Inflammatory macrophage treated with lipopolysaccharide for 4 hours (primary cell): ENCODE measurements at regions not wholly inside any gene's neighbourhood (a gene's known extent, or its start where the extent isn't known, plus 50 kb on each side); places are given as distances from the start of the nearest gene placed in this dataset.

Source experiments
- DNase-seq: peaks from one replicate; pipeline ENCODE4 v3.0.0-alpha.2; 2020

DNA sequence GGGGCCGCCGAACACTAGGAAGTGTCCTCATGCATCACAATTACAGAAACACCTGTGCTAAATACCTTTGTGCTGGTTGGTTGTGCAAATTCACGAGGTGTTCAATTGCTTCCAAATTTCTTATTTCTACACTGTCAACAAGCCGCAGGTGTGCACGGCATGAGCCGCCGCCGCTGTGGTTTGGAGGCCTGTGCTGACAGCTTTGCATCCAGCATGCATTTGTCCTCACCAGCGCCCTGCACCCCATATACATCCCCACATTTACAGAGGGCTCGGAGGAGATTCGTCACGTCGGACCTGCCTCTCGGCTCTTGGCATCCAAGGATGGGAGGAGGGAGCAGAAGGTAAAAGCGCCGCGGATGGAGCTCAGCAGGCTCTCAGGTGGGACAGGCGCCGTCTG is 305.3 kb upstream of the MKI67 start:
- DNase-seq = no peak

DNA sequence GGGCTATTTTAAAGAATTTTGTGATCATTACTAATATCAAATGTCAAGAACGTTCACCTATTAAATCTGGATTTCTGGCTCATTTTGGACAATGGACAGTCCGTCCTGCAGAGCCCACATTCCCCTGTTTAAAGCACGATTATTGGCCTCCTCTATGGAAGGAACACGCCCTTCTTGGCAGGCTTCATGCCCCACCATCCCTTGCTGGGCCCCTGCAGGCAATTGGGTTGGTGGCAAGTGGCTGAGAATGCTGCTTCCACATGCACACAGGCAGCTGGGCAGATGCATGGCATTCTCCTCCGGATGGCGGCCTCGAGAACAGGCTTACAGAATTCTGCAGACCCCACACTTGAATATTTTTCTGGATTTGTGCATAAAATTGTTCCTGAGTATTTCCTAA is 305.8 kb upstream of the MKI67 start:
- no peak for DNase-seq

DNA sequence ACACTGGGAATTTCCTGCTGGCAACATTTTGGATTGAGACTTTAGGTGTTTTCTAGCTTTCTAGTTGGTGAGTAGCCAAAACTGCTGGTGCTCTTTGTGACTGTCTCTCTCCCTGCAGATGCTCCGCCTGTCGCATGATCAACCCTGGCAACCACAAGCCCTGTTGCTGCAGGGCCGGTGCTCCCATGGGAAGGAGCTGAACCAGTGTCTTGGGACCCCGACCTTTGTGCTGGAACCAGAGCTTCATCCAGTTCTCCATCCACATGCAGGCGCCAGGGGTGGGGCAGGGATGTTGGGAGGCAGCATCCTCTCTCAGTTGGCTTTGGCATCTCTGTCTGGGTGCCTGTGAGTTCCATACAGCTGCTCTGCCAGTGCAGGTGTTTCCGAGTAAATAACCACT is 306.2 kb upstream of the MKI67 start:
- no peak for DNase-seq

DNA sequence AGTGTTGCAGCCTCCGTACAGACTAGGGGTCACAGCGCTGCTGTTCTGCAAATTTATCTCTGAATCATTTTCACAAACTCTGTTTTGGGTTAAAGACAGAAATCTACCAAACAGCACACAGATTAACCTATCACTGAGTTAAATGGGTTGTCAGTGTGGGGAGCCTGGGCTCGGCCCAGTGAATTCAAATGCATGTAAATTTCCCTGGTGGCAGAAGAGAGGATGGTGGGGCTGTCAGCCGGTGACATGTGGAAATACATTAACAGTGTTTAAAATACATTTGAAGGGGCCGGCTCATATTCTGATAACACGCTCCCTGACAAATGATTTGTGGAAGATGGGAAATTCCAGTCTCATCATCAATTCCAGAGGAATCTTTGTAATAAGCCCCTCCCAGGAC is 309.6 kb upstream of the MKI67 start:
- no peak for DNase-seq

DNA sequence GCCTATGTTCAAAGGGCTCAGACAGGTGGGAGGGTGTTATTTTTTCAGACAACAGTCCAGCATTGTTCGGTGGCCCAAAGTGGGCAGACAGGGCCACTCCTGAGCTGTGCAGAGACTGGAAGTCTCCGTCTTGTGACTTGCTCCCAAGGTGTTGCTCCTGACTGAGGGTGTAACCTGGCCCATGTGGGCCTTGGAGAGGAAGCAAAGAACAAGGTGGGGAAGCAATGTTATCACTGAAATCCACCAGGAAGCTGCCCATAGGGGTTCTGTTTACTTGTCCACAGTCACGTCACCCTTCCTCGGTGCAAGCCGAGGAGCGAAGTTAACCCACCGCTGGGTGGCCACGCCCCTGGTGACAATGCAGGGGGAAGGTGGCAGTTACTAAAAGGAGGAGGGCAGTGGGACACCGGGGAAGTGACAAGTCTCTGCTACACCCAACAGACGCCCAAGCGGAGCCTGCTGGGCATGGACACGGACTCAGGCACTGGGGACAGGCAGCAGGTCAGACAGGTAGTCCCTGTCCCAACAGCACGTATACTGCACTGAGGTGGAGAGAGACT is 311.6 kb upstream of the MKI67 start:
- DNase-seq = no peak

DNA sequence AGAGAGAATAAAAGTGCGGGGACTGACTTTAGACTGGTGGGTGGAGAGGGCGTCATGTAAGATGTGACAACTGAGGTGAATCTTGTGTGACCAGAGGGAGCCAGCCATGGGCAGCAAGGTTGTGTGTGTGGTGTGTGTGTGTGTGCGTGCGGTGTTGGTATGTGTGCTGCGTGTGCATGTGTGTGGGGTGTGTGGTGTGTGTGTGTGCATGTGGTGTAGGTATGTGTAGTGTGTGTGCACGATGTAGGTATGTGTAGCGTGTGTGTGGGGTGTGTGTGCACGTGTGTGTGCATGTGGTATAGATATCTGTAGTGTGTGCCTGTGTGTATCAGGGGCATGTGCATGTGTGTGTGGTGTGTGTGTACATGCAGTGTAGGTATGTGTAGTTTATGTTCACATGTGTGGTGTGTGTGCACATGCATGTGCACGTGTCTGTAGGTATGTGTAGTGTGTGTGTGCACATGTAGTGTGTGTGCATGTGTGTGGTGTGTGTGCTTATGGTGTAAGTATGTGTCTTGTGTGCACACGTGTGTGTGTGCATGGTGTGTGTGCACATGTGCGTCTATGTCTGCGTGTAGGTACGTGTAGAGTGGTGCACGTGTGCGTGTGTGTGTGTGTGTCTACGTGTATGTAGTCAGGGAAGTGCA is 312.3 kb upstream of the MKI67 start:
- no peak for DNase-seq

DNA sequence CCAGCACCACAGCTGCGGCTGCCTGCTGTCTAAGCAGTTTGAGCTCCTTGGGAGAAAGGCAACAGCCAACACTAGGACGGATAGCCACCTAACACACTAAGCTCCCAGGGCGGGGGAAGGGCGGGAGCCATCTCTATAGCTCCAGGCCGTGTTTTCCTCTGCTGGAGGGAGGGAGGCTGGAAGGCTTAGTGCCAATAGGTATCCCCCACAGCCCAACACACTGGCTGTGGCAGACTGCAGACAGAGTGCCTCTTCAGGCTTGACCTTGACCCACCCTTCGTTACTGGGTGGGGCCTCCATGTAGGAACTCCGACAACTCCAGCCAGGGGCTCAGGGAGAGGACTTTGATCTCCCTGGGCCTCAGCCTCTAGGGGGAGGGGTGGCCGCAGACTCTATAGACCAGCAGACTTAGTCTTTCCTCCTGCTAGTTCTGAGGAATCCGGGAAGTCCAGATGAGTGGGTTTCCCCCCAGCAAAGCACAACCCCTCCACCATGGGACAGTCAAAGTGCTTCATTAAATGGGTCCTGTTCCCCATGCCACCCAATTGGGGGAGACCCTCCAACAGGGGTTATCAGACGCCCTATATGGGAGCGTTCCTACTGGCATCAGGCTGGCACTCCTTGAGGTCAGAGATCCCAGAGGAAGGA is 314.4 kb upstream of the MKI67 start:
- no peak for DNase-seq

DNA sequence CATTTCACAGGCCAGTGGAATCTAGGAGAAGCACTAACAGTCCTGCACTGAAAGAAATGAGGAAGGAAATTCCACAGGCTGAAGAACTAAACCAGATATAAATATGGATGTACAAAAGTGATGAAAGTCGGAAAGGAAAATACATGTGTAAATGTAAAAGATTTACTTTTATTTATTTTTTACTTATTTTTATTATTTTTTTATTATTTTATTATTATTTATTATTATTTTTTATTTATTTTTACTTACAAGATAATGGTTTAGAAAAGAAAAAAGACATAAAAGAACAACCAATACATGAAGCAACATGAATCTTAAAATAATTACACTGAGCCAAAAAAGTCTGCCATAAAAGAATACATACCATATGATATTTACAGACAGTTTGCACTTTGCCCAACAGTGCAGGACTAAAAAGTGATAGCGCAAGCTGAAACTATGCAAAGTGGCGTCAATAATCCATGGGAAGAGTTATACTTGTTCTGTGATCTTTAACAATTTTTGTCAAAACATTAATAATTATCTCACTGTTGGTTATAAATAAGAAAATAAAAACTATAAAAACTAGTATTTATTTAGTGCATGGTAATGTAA is 317.8 kb upstream of the MKI67 start:
- DNase-seq = no peak

DNA sequence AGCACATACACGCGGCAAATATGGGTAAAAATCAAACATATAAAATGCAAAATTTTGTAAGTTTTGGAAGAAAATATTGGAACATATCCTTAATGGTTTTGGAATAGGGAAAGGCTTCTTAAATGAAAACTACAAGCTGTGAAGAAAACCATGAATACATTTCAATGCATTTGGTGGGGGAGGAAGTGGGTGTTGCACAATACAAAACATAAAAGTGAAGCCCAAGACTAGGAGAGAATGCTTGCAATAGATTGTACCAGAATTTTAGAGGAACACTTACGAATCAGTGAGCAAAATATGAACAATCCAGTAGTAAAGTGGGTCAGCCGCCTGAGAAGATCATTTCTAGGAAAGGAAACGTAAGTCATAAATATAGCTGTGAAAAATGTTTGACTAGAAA is 322.6 kb upstream of the MKI67 start:
- DNase-seq = no peak

DNA sequence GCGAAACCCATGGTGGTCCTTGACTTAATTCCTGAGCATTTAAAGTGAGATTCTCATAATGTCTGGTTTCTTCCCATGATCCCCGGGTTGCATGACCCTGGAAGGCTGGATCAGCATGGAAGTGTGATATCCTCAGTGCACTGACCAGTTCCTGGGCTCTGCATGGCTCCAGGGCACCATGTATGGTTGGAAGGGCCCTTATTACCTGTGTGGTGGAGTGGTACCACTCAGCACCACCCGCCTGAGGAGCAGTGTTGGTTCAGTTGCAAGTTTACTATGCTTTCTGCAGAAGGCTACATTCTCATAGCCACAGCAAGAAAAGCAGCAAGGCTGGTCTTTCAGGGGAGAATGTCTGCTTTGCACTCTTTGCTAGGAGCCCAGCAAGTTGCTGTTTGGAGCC is 325.7 kb upstream of the MKI67 start:
- no peak for DNase-seq

DNA sequence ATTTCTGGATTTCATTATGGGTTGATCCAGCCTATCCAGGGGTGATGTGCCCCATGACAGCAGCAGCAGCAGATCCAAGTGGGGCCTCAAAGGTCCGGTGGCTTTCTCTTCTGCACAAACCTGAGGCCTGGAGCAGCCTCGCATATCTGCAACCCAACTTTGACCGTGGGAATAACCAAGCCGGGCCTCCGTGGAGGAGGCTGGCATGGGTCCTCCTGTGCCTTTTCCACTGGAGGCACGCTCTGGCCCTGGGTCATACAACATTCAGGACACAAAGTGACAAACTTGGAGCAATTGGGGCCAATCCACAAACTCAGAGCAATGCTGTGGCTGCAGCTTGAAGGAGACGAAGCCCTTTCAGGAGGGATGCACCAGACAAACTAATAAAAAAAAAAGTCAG is 330.0 kb upstream of the MKI67 start:
- no peak for DNase-seq

DNA sequence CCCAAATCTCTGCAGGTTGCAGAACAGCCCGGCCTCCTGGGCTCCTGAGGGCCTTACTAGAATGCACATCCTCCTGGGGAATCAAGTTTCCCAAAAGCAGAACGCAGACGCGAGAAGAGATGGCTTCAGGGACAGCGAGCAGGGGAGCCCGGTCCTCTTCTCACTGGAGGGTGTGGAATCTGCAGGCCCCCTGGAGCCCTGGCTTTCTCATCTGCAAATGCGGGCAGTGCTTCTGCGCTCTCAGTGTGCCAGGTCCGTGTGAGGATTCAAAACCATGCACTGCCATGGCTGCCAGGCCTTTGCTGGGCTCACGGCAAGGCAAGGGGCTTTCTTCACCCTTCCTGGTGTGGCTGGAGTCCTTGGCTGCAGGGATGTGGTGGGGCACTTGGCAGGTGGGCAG is 330.9 kb upstream of the MKI67 start:
- DNase-seq = no peak

DNA sequence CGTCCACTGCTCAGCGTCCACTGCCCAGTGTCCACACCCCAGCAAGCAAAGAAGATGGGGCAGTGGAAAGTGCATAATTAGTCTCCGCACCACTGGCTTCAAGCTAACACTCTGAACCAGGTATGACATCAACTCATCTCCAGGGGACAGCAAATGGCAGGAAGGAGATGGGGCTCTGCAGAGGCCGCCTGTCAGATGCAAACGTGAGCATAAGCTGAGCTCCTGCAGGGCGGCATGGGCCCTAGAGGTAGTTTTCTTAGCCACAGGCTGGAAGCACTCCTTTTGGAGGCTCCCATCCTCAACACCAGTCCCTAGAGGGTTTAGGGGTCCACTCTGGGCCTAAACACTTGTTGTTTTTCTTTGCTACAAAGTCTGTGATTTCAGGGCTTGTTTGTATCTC is 335.8 kb upstream of the MKI67 start:
- no peak for DNase-seq

DNA sequence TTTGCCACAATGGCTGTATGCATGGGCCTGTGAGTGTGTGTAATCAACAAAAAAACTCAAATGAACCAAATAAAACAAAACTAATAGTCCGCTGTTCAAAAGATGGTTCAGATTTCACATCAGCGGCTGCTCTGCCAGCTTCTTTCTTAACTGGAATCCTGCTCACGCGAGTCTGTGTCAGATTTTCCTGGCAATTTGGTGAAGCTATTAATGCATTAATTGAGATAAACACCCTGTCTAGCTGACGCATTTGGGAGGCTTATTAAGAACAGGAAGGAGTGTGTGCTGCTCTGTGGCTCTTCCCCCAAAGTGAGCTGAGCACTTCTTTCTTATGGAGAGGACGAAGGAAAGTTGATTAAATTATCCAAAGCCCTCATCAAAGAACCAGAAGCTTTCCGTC is 336.6 kb upstream of the MKI67 start:
- no peak for DNase-seq

DNA sequence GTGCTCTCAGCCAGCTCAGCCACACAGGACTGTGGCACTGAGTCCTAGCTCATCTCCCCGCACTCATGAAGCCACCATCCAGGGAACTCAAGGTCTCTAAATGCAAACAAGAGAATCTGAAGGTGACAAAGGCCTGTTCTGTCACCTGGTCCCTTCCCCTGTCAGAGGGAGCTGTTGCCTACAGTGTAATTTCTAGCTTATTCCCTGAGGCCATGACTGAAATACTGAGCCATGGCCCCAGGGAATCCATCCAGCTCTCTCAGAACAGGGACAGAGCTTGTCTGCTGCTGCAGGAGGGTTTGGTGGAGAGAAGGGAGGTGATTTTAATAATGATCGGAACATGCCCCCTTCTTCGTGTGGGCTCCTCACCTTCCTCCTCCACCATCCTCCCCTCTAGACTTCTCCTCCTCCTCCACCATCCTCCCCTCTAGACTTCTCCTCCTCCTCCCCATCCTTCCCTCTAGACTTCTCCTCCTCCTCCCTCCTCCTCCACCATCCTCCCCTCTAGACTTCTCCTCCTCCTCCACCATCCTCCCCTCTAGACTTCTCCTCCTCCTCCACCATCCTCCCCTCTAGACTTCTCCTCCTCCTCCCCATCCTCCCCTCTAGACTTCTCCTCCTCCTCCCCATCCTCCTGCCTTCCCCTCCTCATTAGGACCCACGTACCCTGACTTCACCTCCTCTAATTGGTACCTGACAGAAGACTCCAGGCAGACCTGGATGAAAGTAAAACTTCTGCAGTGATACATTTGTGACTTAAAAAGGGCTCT is 338.0 kb upstream of the MKI67 start:
- DNase-seq = peak; percentile 15

DNA sequence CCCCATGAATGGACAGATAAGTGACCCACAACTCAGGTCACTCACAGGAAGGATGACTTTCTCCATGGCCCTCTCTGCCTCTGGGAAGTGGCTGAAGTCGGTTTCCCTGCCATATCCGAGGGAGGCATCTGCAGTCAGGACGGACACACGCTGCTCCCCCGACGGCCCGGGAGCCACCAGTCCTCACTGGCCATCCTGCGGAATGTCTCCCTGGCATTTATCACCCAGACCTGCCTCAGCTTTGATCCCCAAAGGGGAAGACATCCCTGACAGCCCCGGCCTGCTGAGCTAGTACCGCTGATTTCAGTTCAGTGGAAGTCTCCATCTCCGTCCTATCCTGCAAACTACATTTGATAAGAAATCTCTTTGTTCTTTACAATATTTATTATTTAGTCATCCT is 339.5 kb upstream of the MKI67 start:
- no peak for DNase-seq

DNA sequence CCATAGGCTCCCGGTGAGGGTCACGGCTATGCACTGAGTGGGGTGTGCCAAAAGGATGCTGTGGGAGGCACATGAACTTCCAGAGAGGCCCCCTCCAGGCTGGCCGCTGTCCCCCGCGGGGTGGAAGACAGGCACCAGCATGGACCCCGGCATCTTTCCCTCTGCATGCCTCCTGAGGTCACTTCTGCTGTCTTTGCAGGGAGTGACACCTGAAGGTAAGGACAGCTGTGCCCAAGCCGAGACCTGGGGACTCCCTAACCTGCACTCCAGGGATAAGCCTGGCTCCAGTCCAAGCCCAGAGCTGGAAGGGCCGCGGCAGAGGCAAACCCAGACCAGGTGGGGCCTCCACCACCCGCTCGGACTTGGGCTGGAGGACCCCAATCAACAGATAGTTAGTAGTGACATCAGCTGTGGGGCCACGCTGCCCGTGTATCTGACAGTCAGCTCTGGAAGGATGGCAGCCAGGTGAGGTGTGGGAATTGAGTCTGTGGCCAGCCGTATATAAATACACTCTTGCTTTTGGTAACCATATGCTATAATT is 340.7 kb upstream of the MKI67 start:
- DNase-seq = no peak

DNA sequence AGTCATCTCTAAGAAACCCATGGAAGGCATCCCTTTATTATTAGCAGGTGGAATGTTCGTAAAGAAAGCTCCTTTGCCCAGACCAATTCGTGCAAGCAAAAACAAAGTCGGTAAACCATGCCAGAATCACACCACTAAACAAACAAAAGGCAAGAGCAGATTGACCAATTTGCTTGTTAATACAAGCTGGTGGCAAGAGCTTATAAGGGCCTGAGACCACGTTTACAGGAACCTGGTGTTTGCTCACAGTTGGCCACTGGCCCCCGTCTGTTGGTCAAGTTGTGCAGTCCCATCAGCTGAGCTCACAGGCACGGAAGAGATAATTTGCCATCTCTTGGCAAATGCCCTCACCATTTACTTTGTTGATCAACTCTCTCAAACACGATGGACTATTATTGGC is 342.2 kb upstream of the MKI67 start:
- DNase-seq = no peak

DNA sequence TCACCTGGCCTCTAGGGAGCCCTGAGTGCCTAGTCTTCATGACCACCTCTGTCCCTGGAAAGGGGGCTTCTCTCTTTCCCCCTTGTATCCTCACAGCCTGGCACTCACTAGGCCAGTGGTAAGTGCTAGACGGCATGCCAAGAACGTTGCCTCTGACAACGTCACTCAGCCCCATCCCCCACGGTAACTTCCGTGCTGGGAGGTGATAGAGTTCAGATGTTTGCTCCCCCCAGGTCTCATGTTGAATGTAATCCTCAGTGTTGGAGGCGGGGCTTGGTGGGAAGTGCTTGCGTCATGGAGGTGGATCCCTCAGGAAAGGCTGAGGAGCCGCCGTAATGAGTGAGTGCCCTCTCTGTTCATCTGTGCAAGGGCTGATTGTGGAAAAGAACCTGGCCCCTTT is 343.3 kb upstream of the MKI67 start:
- no peak for DNase-seq

DNA sequence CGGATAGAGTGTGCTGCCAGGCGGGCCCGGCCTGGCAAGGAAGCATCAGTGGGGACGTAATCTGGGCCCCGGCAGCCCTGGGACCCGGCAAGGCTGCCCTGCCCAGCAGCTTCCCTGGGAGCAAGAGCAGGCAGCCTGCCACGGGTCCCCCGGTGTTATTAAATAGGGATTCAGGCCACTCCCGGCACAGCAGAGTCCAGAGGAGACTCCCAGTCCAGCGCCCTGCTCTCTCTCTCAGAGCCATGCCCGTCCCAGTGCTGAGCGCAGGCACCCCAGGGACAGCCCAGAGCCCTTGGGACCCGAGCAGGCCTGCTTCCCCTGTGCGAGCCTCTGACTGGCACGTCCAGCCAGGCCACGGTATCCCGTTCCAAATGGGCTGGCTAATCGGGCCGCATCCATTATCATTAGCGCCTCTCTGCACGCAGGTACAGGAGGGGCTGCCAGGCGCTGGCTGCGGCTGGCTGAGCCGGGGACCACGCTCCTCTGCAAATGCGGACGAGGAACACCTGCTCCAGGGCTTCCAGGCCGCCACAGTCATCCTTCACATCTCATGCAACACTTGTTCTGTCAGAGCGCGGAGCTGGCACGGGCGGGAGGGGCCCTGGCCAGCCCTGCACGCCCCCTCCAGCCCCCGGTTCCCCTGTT is 344.2 kb upstream of the MKI67 start:
- DNase-seq = no peak

DNA sequence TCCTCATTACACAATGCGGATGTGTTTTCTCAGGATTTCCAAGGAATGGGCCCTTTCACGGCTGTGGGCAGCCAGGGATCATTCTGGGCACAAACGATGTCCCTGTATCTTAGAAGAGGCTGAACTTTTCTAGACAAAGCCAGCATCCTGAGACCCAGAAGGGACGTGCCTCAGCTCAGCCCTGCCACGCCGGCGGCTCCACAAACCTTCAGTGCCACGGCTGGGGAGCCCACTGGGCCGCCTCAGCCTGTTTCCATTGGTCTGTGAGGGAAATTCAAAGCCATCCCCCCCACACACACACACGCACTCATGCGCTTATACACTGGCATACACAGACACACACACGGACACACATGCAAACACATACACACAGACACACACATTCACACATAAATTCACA is 344.9 kb upstream of the MKI67 start:
- no peak for DNase-seq

DNA sequence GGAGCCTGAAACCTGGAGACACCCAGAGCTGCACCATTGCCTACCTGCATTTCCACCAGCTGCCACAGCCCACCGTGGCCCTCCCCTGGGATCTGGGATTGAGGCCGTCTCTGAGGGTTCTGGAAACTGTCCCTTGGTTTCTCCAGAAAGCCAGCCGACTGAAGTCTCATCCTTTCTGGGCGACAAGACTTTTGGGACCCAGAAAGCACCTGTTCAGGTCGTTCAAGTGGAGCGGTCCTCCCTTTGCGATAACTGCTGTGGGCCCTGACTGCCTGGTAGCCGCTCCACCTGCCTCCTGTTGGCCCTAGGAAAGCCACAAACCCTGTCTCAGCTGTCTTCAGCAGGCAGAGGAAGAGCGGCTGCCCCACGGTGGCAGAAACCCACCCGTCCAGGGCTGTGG is 346.0 kb upstream of the MKI67 start:
- DNase-seq = no peak

DNA sequence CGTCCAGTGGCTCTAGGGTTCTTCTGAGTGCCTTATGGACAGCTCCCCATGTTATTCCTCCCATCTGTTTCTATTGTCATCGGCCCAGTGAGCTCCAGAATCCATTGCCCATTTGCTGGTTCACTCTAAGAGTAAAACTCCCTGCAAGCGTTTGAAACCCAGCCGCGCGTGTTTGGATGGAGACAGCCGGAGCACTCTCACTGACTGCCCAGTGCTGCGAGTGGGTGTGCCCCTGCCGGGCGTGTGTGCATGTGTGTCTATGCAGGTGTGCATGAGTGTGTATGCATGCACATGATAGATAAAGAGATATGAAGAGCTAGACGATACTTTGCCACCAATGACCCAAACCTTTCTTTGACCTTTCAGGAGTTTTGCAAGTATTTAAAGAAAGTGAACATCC is 347.2 kb upstream of the MKI67 start:
- no peak for DNase-seq
